HCT116 (cell line): ENCODE measurements at regions not wholly inside any gene's neighbourhood (a gene's known extent, or its start where the extent isn't known, plus 50 kb on each side); places are given as distances from the start of the nearest gene placed in this dataset.

ENCODE experiments used
- ATAC-seq: fragments of 200-7000 bp; cut with Tn5 transposase; 2 replicates; pipeline ENCODE4 v1.9.1; 2020; ENCODE audit warnings: mild to moderate bottlenecking, moderate library complexity
- BruUV-seq: library from RNA; stranded (reverse); fragments of 400-500 nt; replicated peaks from 2 replicates; lab custom pipeline; 2021; lab: Mats Ljungman, UMichigan
- CTCF ChIA-PET: fragments of 300-600 bp; sonication (Branson Sonifier 250); formaldehyde crosslinking; loops from one replicate; lab custom pipeline; 2021; ENCODE audit warnings: antibody characterized with exemption; lab: Charles Lee
- POLR2A ChIA-PET: fragments of 300-600, 350-600 bp; sonication (Branson Sonifier 250); formaldehyde crosslinking; loops from one replicate; lab custom pipeline; 2021; ENCODE audit warnings: antibody characterized with exemption; lab: Charles Lee
- RAD21 ChIA-PET, 2 experiments: fragments of 300-600 bp; sonication (Branson Sonifier 250); formaldehyde crosslinking; loops; one replicate each; lab custom pipeline; 2023; ENCODE audit warnings: low total read pairs in 2 of 2; ENCODE audit not compliant: uncharacterized antibody in 2 of 2, unreplicated experiment in 2 of 2, low non-redundant PET in 1 of 2; lab: Charles Lee
- DNase-seq: peaks from one replicate; pipeline ENCODE4 v3.0.0-alpha.2; 2010; ENCODE audit warnings: low read depth, low spot score
- H2AFZ ChIP-seq: fragments of 200-600 bp; shearing (Covaris generic), sonication (generic); 2 replicates; pipeline ENCODE4 v1.6.1; 2017; ENCODE audit warnings: low read depth, mixed run types, mixed read lengths, antibody characterized with exemption, low read length; ENCODE audit not compliant: poor library complexity, severe bottlenecking
- H3K27ac ChIP-seq: 2 replicates; pipeline ENCODE4 v1.5.1; 2012; ENCODE audit warnings: low read depth, low read length
- H3K27me3 ChIP-seq: fragments of 200-600 bp; sonication (generic); 2 replicates; pipeline ENCODE4 v1.6.1; 2016; ENCODE audit warnings: mixed run types, low read length, mixed read lengths; ENCODE audit not compliant: insufficient read depth
- H3K36me3 ChIP-seq, 2 experiments: fragments of 200-500 bp in 1 of 2; fragments of 200-600 bp in 1 of 2; sonication (Bioruptor generic) in 1 of 2; sonication (generic) in 1 of 2; 2 replicates each; pipeline versions ENCODE4 v1.5.1 to v1.6.1; 2014 to 2016; ENCODE audit warnings: low read length in 2 of 2, inconsistent platforms in 1 of 2, mixed read lengths in 1 of 2, mixed run types in 1 of 2; ENCODE audit not compliant: insufficient read depth in 2 of 2, control insufficient read depth in 1 of 2
- H3K4me1 ChIP-seq, 2 experiments: fragments of 200-600 bp in 1 of 2; sonication (generic) in 1 of 2; 2 replicates each; pipeline versions ENCODE4 v1.5.1 to v1.6.1; 2012 to 2017; ENCODE audit warnings: low read length in 2 of 2, inconsistent platforms in 1 of 2, mild to moderate bottlenecking in 1 of 2, mixed read lengths in 1 of 2, mixed run types in 1 of 2, moderate library complexity in 1 of 2; ENCODE audit not compliant: insufficient read depth in 2 of 2, control insufficient read depth in 1 of 2
- H3K4me2 ChIP-seq: fragments of 200-600 bp; sonication (generic); 2 replicates; pipeline ENCODE4 v1.6.1; 2017; ENCODE audit warnings: mixed run types, low read length, mixed read lengths
- H3K4me3 ChIP-seq, 2 experiments: fragments of 200-600 bp in 1 of 2; sonication (generic) in 1 of 2; replicated peaks in 1 of 2; 2 replicates each; pipeline ENCODE4 v1.5.1; 2011 to 2016; ENCODE audit warnings: low read length in 2 of 2, control low read depth in 1 of 2, low read depth in 1 of 2, mild to moderate bottlenecking in 1 of 2, mixed read lengths in 1 of 2, mixed run types in 1 of 2
- H3K79me2 ChIP-seq: fragments of 200-600 bp; sonication (generic); 2 replicates; pipeline ENCODE4 v1.6.1; 2017; ENCODE audit warnings: mild to moderate bottlenecking, mixed run types, low read length, moderate library complexity, mixed read lengths; ENCODE audit not compliant: insufficient read depth
- H3K9ac ChIP-seq: fragments of 200-600 bp; sonication (generic); 2 replicates; pipeline ENCODE4 v1.6.1; 2016; ENCODE audit warnings: low read length, mixed read lengths
- H3K9me2 ChIP-seq: fragments of 200-600 bp; sonication (generic), shearing (Covaris generic); 2 replicates; pipeline ENCODE4 v1.6.1; 2017; ENCODE audit warnings: mixed run types, mild to moderate bottlenecking, moderate library complexity; ENCODE audit not compliant: insufficient read depth
- H3K9me3 ChIP-seq, 2 experiments: fragments of 200-500 bp in 1 of 2; fragments of 200-600 bp in 1 of 2; sonication (Bioruptor generic) in 1 of 2; sonication (generic) in 1 of 2; 2 replicates each; pipeline ENCODE4 v1.6.1; 2014 to 2017; ENCODE audit warnings: low read length in 2 of 2, mixed read lengths in 2 of 2, inconsistent platforms in 1 of 2, low read depth in 1 of 2, mild to moderate bottlenecking in 1 of 2, mixed run types in 1 of 2, moderate library complexity in 1 of 2; ENCODE audit not compliant: control insufficient read depth in 1 of 2, insufficient read depth in 1 of 2
- H4K20me1 ChIP-seq: fragments of 200-600 bp; sonication (generic), shearing (Covaris generic); 2 replicates; pipeline ENCODE4 v1.6.1; 2017; ENCODE audit warnings: mixed run types, mild to moderate bottlenecking, moderate library complexity; ENCODE audit not compliant: insufficient read depth
- EGR1 ChIP-seq: IDR thresholded peaks from 2 replicates; pipeline ENCODE4 v1.6.1; 2012; ENCODE audit warnings: low read depth
- EZH2phosphoT487 ChIP-seq: fragments of 200-600 bp; IDR thresholded peaks from 2 replicates; pipeline ENCODE4 v1.6.1; 2018; ENCODE audit warnings: antibody characterized with exemption, borderline replicate concordance
- SP1 ChIP-seq: IDR thresholded peaks from 2 replicates; pipeline ENCODE4 v1.6.1; 2012; ENCODE audit warnings: low read depth
- SRF ChIP-seq: IDR thresholded peaks from 2 replicates; pipeline ENCODE4 v1.6.1; 2012; ENCODE audit warnings: low read depth
- YY1 ChIP-seq: IDR thresholded peaks from 2 replicates; pipeline ENCODE4 v1.6.1; 2011; ENCODE audit warnings: low read length, low read depth, moderate library complexity, mild to moderate bottlenecking; ENCODE audit not compliant: insufficient replicate concordance; ENCODE audit errors: extremely low read depth
- intact Hi-C: fragments of 100-400 bp; cut with micrococcal nuclease; formaldehyde crosslinking; loops from 2 replicates; pipeline ENCODE4 v1.10.0; 2022
- TF ChIP-seq, protein P1 (sequence below): IDR thresholded peaks from 2 replicates; pipeline ENCODE4 v1.6.1; 2012; ENCODE audit warnings: low read depth
- TF ChIP-seq, protein P2 (sequence below): IDR thresholded peaks from 2 replicates; pipeline ENCODE4 v1.6.1; 2011; ENCODE audit warnings: mild to moderate bottlenecking, low read length, moderate library complexity; ENCODE audit not compliant: insufficient replicate concordance; ENCODE audit errors: extremely low read depth

GRCh38 chr21:28705616-28706015 is 287.1 kb downstream of the LTN1 start:
- BruUV-seq: no TSS peak
- no peaks in the 10 kb centered on the region; a peak in 1 of 4 replicates for H3K9me3 ChIP-seq
- H3K9ac ChIP-seq: no peak overlapping the region
- no peaks in the 10 kb centered on the region for H4K20me1 ChIP-seq
- intact Hi-C loops: no loop called here
- no peak for DNase-seq
- TF ChIP-seq, protein P1, sequence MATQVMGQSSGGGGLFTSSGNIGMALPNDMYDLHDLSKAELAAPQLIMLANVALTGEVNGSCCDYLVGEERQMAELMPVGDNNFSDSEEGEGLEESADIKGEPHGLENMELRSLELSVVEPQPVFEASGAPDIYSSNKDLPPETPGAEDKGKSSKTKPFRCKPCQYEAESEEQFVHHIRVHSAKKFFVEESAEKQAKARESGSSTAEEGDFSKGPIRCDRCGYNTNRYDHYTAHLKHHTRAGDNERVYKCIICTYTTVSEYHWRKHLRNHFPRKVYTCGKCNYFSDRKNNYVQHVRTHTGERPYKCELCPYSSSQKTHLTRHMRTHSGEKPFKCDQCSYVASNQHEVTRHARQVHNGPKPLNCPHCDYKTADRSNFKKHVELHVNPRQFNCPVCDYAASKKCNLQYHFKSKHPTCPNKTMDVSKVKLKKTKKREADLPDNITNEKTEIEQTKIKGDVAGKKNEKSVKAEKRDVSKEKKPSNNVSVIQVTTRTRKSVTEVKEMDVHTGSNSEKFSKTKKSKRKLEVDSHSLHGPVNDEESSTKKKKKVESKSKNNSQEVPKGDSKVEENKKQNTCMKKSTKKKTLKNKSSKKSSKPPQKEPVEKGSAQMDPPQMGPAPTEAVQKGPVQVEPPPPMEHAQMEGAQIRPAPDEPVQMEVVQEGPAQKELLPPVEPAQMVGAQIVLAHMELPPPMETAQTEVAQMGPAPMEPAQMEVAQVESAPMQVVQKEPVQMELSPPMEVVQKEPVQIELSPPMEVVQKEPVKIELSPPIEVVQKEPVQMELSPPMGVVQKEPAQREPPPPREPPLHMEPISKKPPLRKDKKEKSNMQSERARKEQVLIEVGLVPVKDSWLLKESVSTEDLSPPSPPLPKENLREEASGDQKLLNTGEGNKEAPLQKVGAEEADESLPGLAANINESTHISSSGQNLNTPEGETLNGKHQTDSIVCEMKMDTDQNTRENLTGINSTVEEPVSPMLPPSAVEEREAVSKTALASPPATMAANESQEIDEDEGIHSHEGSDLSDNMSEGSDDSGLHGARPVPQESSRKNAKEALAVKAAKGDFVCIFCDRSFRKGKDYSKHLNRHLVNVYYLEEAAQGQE: no peak
- no peak for TF ChIP-seq SP1
- no peaks in the 10 kb centered on the region for H3K27me3 ChIP-seq
- H3K4me1 ChIP-seq: no peaks in the 10 kb centered on the region
- no peak overlapping the region for H3K4me2 ChIP-seq
- ChIA-PET CTCF (no interaction called here), RAD21 (no interaction called here), POLR2A (no interaction called here)
- no peaks in the 10 kb centered on the region for H3K9me2 ChIP-seq
- H3K4me3 ChIP-seq: no peak overlapping the region
- H2AFZ ChIP-seq: no peak overlapping the region
- ATAC-seq: no peak
- no peaks in the 10 kb centered on the region for H3K79me2 ChIP-seq
- H3K27ac ChIP-seq: no peak overlapping the region
- H3K36me3 ChIP-seq: no peaks in the 10 kb centered on the region

DNA sequence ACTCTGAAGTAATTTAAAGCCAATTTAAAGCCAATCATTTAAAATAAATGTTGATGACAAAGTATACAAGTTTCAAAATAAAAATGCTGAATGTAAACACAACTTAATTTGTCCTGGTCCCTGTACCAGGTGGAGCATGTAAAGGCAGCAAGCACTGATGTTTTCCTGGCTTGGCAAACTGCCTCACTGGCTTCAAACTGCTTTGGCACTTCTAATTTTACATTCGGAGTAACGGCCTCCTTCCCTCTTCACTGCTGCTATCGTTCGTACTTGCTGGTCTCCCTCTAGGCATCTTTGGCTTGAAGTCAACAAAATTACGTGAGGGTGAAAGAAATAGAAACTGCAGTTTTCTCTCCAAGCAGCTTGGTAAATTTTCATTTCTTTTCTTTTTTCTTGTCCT is 287.9 kb downstream of the LTN1 start:
- Histone ChIP-seq H3K4me1 (no peaks in the 10 kb centered on the region), H3K4me3 (no peak overlapping the region), H3K36me3 (no peaks in the 10 kb centered on the region), H3K4me2 (no peak overlapping the region), H3K79me2 (no peaks in the 10 kb centered on the region), H3K27me3 (no peaks in the 10 kb centered on the region), H2AFZ (no peak overlapping the region), H3K9me2 (no peaks in the 10 kb centered on the region), H4K20me1 (no peaks in the 10 kb centered on the region), H3K9ac (no peak overlapping the region), H3K9me3 (no peaks in the 10 kb centered on the region; a peak in 1 of 4 replicates), H3K27ac (no peak overlapping the region)
- no peak for DNase-seq
- BruUV-seq: no TSS peak
- TF ChIP-seq SRF: no peak
- TF ChIP-seq EGR1: no peak
- TF ChIP-seq EZH2phosphoT487: no peak
- TF ChIP-seq SP1: no peak
- no peak for TF ChIP-seq YY1
- TF ChIP-seq, protein P2, sequence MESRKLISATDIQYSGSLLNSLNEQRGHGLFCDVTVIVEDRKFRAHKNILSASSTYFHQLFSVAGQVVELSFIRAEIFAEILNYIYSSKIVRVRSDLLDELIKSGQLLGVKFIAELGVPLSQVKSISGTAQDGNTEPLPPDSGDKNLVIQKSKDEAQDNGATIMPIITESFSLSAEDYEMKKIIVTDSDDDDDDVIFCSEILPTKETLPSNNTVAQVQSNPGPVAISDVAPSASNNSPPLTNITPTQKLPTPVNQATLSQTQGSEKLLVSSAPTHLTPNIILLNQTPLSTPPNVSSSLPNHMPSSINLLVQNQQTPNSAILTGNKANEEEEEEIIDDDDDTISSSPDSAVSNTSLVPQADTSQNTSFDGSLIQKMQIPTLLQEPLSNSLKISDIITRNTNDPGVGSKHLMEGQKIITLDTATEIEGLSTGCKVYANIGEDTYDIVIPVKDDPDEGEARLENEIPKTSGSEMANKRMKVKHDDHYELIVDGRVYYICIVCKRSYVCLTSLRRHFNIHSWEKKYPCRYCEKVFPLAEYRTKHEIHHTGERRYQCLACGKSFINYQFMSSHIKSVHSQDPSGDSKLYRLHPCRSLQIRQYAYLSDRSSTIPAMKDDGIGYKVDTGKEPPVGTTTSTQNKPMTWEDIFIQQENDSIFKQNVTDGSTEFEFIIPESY: no peak
- ChIA-PET RAD21 (no interaction called here), CTCF (no interaction called here), POLR2A (no interaction called here)
- ATAC-seq: no peak
- intact Hi-C loops: no loop called here
